OCI-LY3 (cell line): ENCODE measurements at regions not wholly inside any gene's neighbourhood (a gene's known extent, or its start where the extent isn't known, plus 50 kb on each side); places are given as distances from the start of the nearest gene placed in this dataset.

ENCODE experiments used
- CTCF ChIP-seq: fragments of 200-600, 300-600 bp; sonication (generic); IDR thresholded peaks from 2 replicates; pipeline ENCODE4 v1.5.1; 2014; ENCODE audit warnings: antibody characterized with exemption, low read length, low read depth
- EZH2phosphoT487 ChIP-seq: fragments of 200-600 bp; shearing (Covaris generic); IDR thresholded peaks from 2 replicates; pipeline ENCODE4 v1.6.1; 2018; ENCODE audit warnings: antibody characterized with exemption, mixed run types, low read depth

- TF ChIP-seq CTCF (no peak), EZH2phosphoT487 (no peak)
Observed at GRCh38 chr6:167212713-167213005, 54.9 kb upstream of the GPR31 start.
